Testis (tissue), 2 donors: ENCODE measurements at regions not wholly inside any gene's neighbourhood (a gene's known extent, or its start where the extent isn't known, plus 50 kb on each side); places are given as distances from the start of the nearest gene placed in this dataset.
"Not testable (repeated sequence)": the region's sequence is repeated elsewhere in the genome, so short reads cannot be mapped to it uniquely, and the experiment has no call there.

Experiments
- DNase-seq: peaks from one replicate; pipeline ENCODE4 v3.0.0-alpha.2; 2019
- H3K27ac ChIP-seq, 2 donors: fragments of 200-600 bp; sonication (generic); one replicate each; pipeline ENCODE4 v1.5.1; 2019
- H3K27me3 ChIP-seq: fragments of 200-600 bp; sonication (generic); one replicate; pipeline ENCODE4 v1.5.1; 2019
- H3K36me3 ChIP-seq: fragments of 200-600 bp; sonication (generic); one replicate; pipeline ENCODE4 v1.5.1; 2017; ENCODE audit warnings: low read depth; ENCODE audit errors: missing control alignments
- H3K4me1 ChIP-seq: fragments of 200-600 bp; sonication (generic); one replicate; pipeline ENCODE4 v1.5.1; 2019
- H3K4me3 ChIP-seq, 2 donors: fragments of 200-600 bp; sonication (generic); one replicate each; pipeline ENCODE4 v1.5.1; 2017 to 2019
- H3K9me3 ChIP-seq: fragments of 200-600 bp; sonication (generic); one replicate; pipeline ENCODE4 v1.5.1; 2017
- CTCF ChIP-seq, 3 experiments: fragments of 450-650 bp in 2 of 3; fragments of 200-600 bp in 1 of 3; sonication (generic) in 1 of 3; IDR thresholded peaks; one replicate each; pipeline ENCODE4 v1.5.1; 2016 to 2019; ENCODE audit warnings: antibody characterized with exemption in 3 of 3, mild to moderate bottlenecking in 2 of 3, moderate library complexity in 1 of 3
- POLR2A ChIP-seq: fragments of 450-650 bp; IDR thresholded peaks from one replicate; pipeline ENCODE4 v1.6.1; 2017; ENCODE audit warnings: antibody characterized with exemption, mild to moderate bottlenecking, moderate library complexity
- WGBS, 2 donors: methylation state at CpG; one replicate each; pipeline ENCODE4 v1.1.5; 2018; 5-methylcytosine and 5-hydroxymethylcytosine counted together
- intact Hi-C: fragments of 100-400 bp; cut with DNase I; formaldehyde crosslinking; loops from one replicate; pipeline ENCODE4 v1.15.1; 2023; ENCODE audit warnings: low total_unique reads

GRCh38 chr17:68097161-68097805, 61.7 kb downstream of the KPNA2 start:
- WGBS, 2 donors = 60 to 77% methylated on average over 9 of the region's 9 CpGs
- no peak for DNase-seq
- no peak for TF ChIP-seq CTCF (IDR thresholded peaks at IDR 0.05)
- TF ChIP-seq POLR2A = no peak
- Histone ChIP-seq H3K4me3 (no peak overlapping the region), H3K9me3 (no peaks in the 10 kb centered on the region), H3K27ac (no peak overlapping the region), H3K36me3 (no peaks in the 10 kb centered on the region), H3K27me3 (no peaks in the 10 kb centered on the region), H3K4me1 (no peaks in the 10 kb centered on the region)
- intact Hi-C loops = no loop called here

DNA sequence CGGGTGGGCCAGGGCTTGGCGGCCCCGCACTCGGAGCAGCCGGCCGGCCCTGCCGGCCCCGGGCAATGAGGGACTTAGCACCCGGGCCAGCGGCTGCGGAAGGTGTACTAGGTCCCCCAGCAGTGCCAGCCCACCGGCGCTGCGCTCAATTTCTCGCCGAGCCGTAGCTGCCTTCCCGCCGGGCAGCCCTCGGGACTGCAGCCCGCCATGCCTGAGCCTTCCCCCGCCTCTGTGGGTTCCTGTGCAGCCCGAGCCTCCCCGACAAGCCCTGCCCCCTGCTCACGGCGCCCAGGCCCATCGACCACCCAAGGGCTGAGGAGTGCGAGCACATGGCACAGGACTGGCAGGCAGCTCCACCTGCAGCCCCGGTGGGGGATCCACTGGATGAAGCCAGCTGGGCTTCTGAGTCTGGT, 63.8 kb downstream of the KPNA2 start:
- WGBS, 2 donors = 75% methylated on average over 24 of the region's 29 CpGs; no CpG with 5 or more reads in 1 of the 2 donors
- intact Hi-C loops, H3K9me3 ChIP-seq, DNase-seq, H3K36me3 ChIP-seq, H3K27ac ChIP-seq, H3K27me3 ChIP-seq: not testable (repeated sequence)
- H3K4me3 ChIP-seq = peak overlapping the region in 1 of 2 donors; percentile 52
- H3K4me1 ChIP-seq = peaks cover 11% of the 10 kb centered on the region

- H3K9me3 ChIP-seq = no peaks in the 10 kb centered on the region
- peak overlapping the region in 1 of 2 donors; percentile 94 for H3K27ac ChIP-seq
- no peaks in the 10 kb centered on the region for H3K27me3 ChIP-seq
- peaks cover 11% of the 10 kb centered on the region for H3K4me1 ChIP-seq
- 53 to 60% methylated on average over 16 to 17 of the region's 17 CpGs for WGBS, 2 donors
- DNase-seq = peak; percentile 75
- no peak for TF ChIP-seq CTCF (IDR thresholded peaks at IDR 0.05)
- no peak for TF ChIP-seq POLR2A
- no peaks in the 10 kb centered on the region for H3K36me3 ChIP-seq
- no peak overlapping the region for H3K4me3 ChIP-seq
- intact Hi-C loops = loop anchor here (10.0 kb wide), 1 partner anchor 45 kb away; no protein-coding TSS in a partner anchor
Measured at GRCh38 chr17:68100000-68100641, 64.6 kb downstream of the KPNA2 start.

- Histone ChIP-seq H3K36me3 (no peaks in the 10 kb centered on the region), H3K4me1 (peaks cover 11% of the 10 kb centered on the region), H3K9me3 (no peaks in the 10 kb centered on the region), H3K4me3 (peak overlapping the region; percentile 84 to 87), H3K27ac (peak overlapping the region; percentile 78 to 94), H3K27me3 (no peaks in the 10 kb centered on the region)
- intact Hi-C loops = loop anchor here (10.0 kb wide), 1 partner anchor 47 kb away; no protein-coding TSS in a partner anchor
- peak; percentile 25 for TF ChIP-seq POLR2A
- TF ChIP-seq CTCF (IDR thresholded peaks at IDR 0.05) = no peak
- peak; percentile 97 for DNase-seq
- 6 to 21% methylated on average over 18 to 47 of the region's 88 CpGs for WGBS, 2 donors
Measured at GRCh38 chr17:68101075-68101986, 65.8 kb downstream of the KPNA2 start.

GRCh38 chr17:68101987-68102314, 66.4 kb downstream of the KPNA2 start:
- intact Hi-C loops = loop anchor here (10.0 kb wide), 1 partner anchor 47 kb away; no protein-coding TSS in a partner anchor
- DNase-seq = peak; percentile 56

More at GRCh38 chr17:68101987-68102314, 66.4 kb downstream of the KPNA2 start:
- Histone ChIP-seq H3K9me3 (no peaks in the 10 kb centered on the region), H3K27me3 (no peaks in the 10 kb centered on the region), H3K27ac (peak overlapping the region; percentile 78 to 94), H3K4me1 (peaks cover 11% of the 10 kb centered on the region), H3K4me3 (peak overlapping the region; percentile 84 to 87), H3K36me3 (no peaks in the 10 kb centered on the region)
- TF ChIP-seq POLR2A = no peak
- WGBS, 2 donors = 1% methylated on average over 19 of the region's 20 CpGs
